ENCODE measurements at regions not wholly inside any gene's neighbourhood (a gene's known extent, or its start where the extent isn't known, plus 50 kb on each side); places are given as distances from the start of the nearest gene placed in this dataset.

GRCh38 chr13:75165543-75166230, 316.3 kb downstream of the TBC1D4 start:
- no peak for TF ChIP-seq MXI1 (IDR thresholded peaks at IDR 0.05; ENCODE audit: low read depth, low read length)
- TF ChIP-seq CTCF (IDR thresholded peaks at IDR 0.05 in 2 of 3, conservative IDR thresholded peaks at IDR 0.05 in 1 of 3; ENCODE audit: control insufficient read depth in 2 of 3, extremely low read depth in 1 of 3, insufficient read depth in 1 of 3, low read depth in 3 of 3, low read length in 3 of 3), result no peak
- no peak for TF ChIP-seq BACH1 (IDR thresholded peaks at IDR 0.05; ENCODE audit: borderline replicate concordance)
- TF ChIP-seq CEBPB (IDR thresholded peaks at IDR 0.05; ENCODE audit: borderline replicate concordance in 1 of 2, low read depth in 2 of 2, low read length in 2 of 2), result no peak
- TF ChIP-seq EP300 (IDR thresholded peaks at IDR 0.05; ENCODE audit: borderline replicate concordance in 1 of 2, control insufficient read depth in 1 of 2, low read depth in 2 of 2, low read length in 2 of 2), result no peak
- TF ChIP-seq ATF7 (IDR thresholded peaks at IDR 0.05; ENCODE audit: low read depth), result no peak
- no peak for TF ChIP-seq HDGF (IDR thresholded peaks at IDR 0.05)
- TF ChIP-seq CBX5 (IDR thresholded peaks at IDR 0.05; ENCODE audit: low read depth), result no peak
